K562 (cell line): ENCODE measurements at regions not wholly inside any gene's neighbourhood (a gene's known extent, or its start where the extent isn't known, plus 50 kb on each side); places are given as distances from the start of the nearest gene placed in this dataset.

ENCODE experiments used
- ATAC-seq: fragments of 200-7000 bp; cut with Tn5 transposase; 3 replicates; pipeline ENCODE4 v1.9.1; 2020; ENCODE audit warnings: moderate library complexity
- BruUV-seq: library from RNA; stranded (reverse); fragments of 400-500 nt; replicated peaks from 2 replicates; lab custom pipeline; 2021; lab: Mats Ljungman, UMichigan
- CTCF ChIA-PET: fragments of 300-600 bp; formaldehyde crosslinking; extraction: SDS; loops from one replicate; lab custom pipeline; 2021; ENCODE audit warnings: low intra/inter-chr PET ratio; lab: Yijun Ruan, JAX
- POLR2A ChIA-PET: fragments of 300-600, 350-650 bp; sonication (Branson Sonifier 250); formaldehyde crosslinking; extraction: SDS; loops from one replicate; lab custom pipeline; 2021; ENCODE audit warnings: antibody characterized with exemption, inconsistent platforms; lab: Yijun Ruan, JAX
- DNase-seq, 4 experiments: peaks; one replicate each; pipeline versions ENCODE4 v3.0.0 to v3.0.0-alpha.2; 2011 to 2018; ENCODE audit warnings: low spot score in 3 of 4, mixed read lengths in 3 of 4; ENCODE audit errors: extremely low read depth in 1 of 4
- FAIRE-seq: peaks from 2 replicates; lab custom pipeline; 2011; peaks lifted over from hg19 to GRCh38; lab: Jason Lieb, UNC
- H2AFZ ChIP-seq: 2 replicates; pipeline ENCODE4 v1.6.0; 2011; ENCODE audit warnings: low read depth, low read length, control low read depth, inconsistent platforms
- H3K27ac ChIP-seq: fragments of 200-600 bp; 3 replicates; pipeline ENCODE4 v1.8.0; 2011; ENCODE audit warnings: low read depth, mild to moderate bottlenecking, control low read depth, inconsistent platforms, low read length, moderate library complexity, mixed read lengths; ENCODE audit errors: extremely low read depth
- H3K27me3 ChIP-seq, 2 experiments: fragments of 300-600 bp in 1 of 2; 2 replicates in 1 of 2; 3 replicates in 1 of 2; pipeline versions ENCODE4 v1.6.0 to v1.8.0; 2011; ENCODE audit warnings: inconsistent platforms in 2 of 2, low read length in 2 of 2, mild to moderate bottlenecking in 1 of 2, mixed read lengths in 1 of 2, moderate library complexity in 1 of 2; ENCODE audit not compliant: control insufficient read depth in 2 of 2, insufficient read depth in 2 of 2
- H3K36me3 ChIP-seq: fragments of 300-600 bp; 3 replicates; pipeline ENCODE4 v1.8.0; 2011; ENCODE audit warnings: mild to moderate bottlenecking, low read length, inconsistent platforms; ENCODE audit not compliant: control insufficient read depth, insufficient read depth
- H3K4me1 ChIP-seq, 2 experiments: fragments of 200-600 bp in 1 of 2; replicated peaks in 1 of 2; 2 replicates in 1 of 2; 3 replicates in 1 of 2; pipeline versions ENCODE4 v1.5.1 to v1.8.0; 2011; ENCODE audit warnings: inconsistent platforms in 2 of 2, low read length in 2 of 2, mild to moderate bottlenecking in 1 of 2, mixed read lengths in 1 of 2, moderate library complexity in 1 of 2; ENCODE audit not compliant: control insufficient read depth in 2 of 2, insufficient read depth in 2 of 2
- H3K4me2 ChIP-seq: 2 replicates; pipeline ENCODE4 v1.6.1; 2011; ENCODE audit warnings: low read length, control low read depth, inconsistent platforms, mixed read lengths; ENCODE audit not compliant: insufficient read depth
- H3K4me3 ChIP-seq: fragments of 200-600 bp; sonication (generic), shearing (Covaris generic); 2 replicates; pipeline ENCODE4 v1.5.1; 2016; ENCODE audit warnings: control low read depth, inconsistent platforms
- H3K79me2 ChIP-seq: fragments of 200-600 bp; 3 replicates; pipeline ENCODE4 v1.8.0; 2011; ENCODE audit warnings: low read length, inconsistent platforms; ENCODE audit not compliant: control insufficient read depth, insufficient read depth
- H3K9ac ChIP-seq, 2 experiments: 2 replicates each; pipeline versions ENCODE4 v1.6.0 to v1.6.1; 2011; ENCODE audit warnings: low read depth in 2 of 2, low read length in 2 of 2, control low read depth in 1 of 2, inconsistent platforms in 1 of 2, mild to moderate bottlenecking in 1 of 2, mixed read lengths in 1 of 2; ENCODE audit not compliant: insufficient read depth in 1 of 2
- H3K9me1 ChIP-seq: one replicate; pipeline ENCODE4 v1.6.0; 2011; ENCODE audit warnings: inconsistent platforms, mild to moderate bottlenecking, low read length, moderate library complexity; ENCODE audit not compliant: control insufficient read depth, insufficient read depth
- H3K9me3 ChIP-seq: replicated peaks from 2 replicates; pipeline ENCODE4 v1.5.1; 2011; ENCODE audit warnings: low read depth, low read length, inconsistent platforms; ENCODE audit not compliant: control insufficient read depth, insufficient read depth
- H4K20me1 ChIP-seq: replicated peaks from 2 replicates; pipeline ENCODE4 v1.6.1; 2011; ENCODE audit warnings: low read length, inconsistent platforms, mixed read lengths; ENCODE audit not compliant: control insufficient read depth, insufficient read depth
- CBX1 ChIP-seq: sonication (generic); IDR thresholded peaks from 2 replicates; pipeline ENCODE4 v1.6.1; 2016; ENCODE audit warnings: antibody characterized with exemption, low read depth, mild to moderate bottlenecking
- CHD7 ChIP-seq: fragments of 200-600 bp; sonication (generic); IDR thresholded peaks from one replicate; pipeline ENCODE4 v1.6.1; 2012; ENCODE audit warnings: mild to moderate bottlenecking, low read depth, low read length, inconsistent platforms
- HOMEZ ChIP-seq: fragments of 250-450 bp; sonication (Bioruptor Pico); IDR thresholded peaks from 2 replicates; pipeline ENCODE4 v1.4.0; 2020; ENCODE audit warnings: mild to moderate bottlenecking, moderate library complexity
- KAT2B ChIP-seq: IDR thresholded peaks from one replicate; pipeline ENCODE4 v1.6.1; 2012; ENCODE audit warnings: low read depth, mild to moderate bottlenecking, control low read depth, inconsistent platforms, low read length, moderate library complexity
- MBD1 ChIP-seq: fragments of 250-450 bp; sonication (Bioruptor Pico); IDR thresholded peaks from 2 replicates; pipeline ENCODE4 v1.8.0; 2022; ENCODE audit warnings: inconsistent platforms
- NFXL1 ChIP-seq: fragments of 450-650 bp; formaldehyde crosslinking; IDR thresholded peaks from 2 replicates; pipeline ENCODE4 v1.4.0; 2021; ENCODE audit warnings: mild to moderate bottlenecking
- PTBP1 ChIP-seq: fragments of 200-400 bp; formaldehyde crosslinking; IDR thresholded peaks from 2 replicates; pipeline ENCODE4 v1.6.1; 2017; ENCODE audit warnings: low read depth, low read length
- SNRNP70 ChIP-seq: fragments of 200-400 bp; formaldehyde crosslinking; optimal IDR thresholded peaks from 2 replicates; pipeline ENCODE3; 2017; ENCODE audit warnings: low read depth, low read length
- TCFL5 ChIP-seq: fragments of 250-450 bp; sonication (Bioruptor Pico); conservative IDR thresholded peaks from 2 replicates; pipeline ENCODE4 v1.6.1; 2021; ENCODE audit warnings: mild to moderate bottlenecking, moderate library complexity, matching md5 sums
- WGBS: fragments of 100-300 bp; shearing (Covaris generic); methylation state at CpG from one replicate; pipeline ENCODE4 v1.1.6; 2016; ENCODE audit warnings: low coverage, mixed read lengths; ENCODE audit not compliant: insufficient coverage; ENCODE audit errors: missing lambda C conversion rate; 5-methylcytosine and 5-hydroxymethylcytosine counted together
- in situ Hi-C: fragments of 300-500 bp; cut with MboI; formaldehyde crosslinking; loops from 4 replicates; pipeline ENCODE4 v1.15.0; 2018; ENCODE audit warnings: inconsistent platforms, mixed read lengths
- intact Hi-C: fragments of 100-400 bp; cut with micrococcal nuclease; formaldehyde crosslinking; loops from 2 replicates; pipeline ENCODE4 v1.14.2; 2022

- intact Hi-C loops (loop anchor here (2.0 to 5.0 kb wide), 2 partner anchors 344 to 645 kb away; no protein-coding TSS in a partner anchor), in situ Hi-C loops (no loop called here)
- Histone ChIP-seq H2AFZ (no peak overlapping the region), H3K9me1 (no peaks in the 10 kb centered on the region), H3K4me1 (no peaks in the 10 kb centered on the region), H3K4me2 (no peak overlapping the region), H3K27me3 (peaks cover 5 to 20% of the 10 kb centered on the region in 2 experiments; a peak in 2 of 5 replicates), H3K27ac (no peak overlapping the region), H4K20me1 (no peaks in the 10 kb centered on the region), H3K9me3 (no peaks in the 10 kb centered on the region), H3K36me3 (no peaks in the 10 kb centered on the region), H3K9ac (no peak overlapping the region), H3K79me2 (no peaks in the 10 kb centered on the region), H3K4me3 (no peak overlapping the region)
- ChIA-PET CTCF (interaction anchor here (2.0 kb wide), 1 partner anchor 343 kb away, joined by 7 read pairs; no protein-coding TSS in a partner anchor), POLR2A (no interaction called here)
- no peak for ATAC-seq
- FAIRE-seq: no peak
- 0% methylated on average over 2 of the region's 2 CpGs for WGBS
- DNase-seq: no peak
- BruUV-seq: no TSS peak
- no peak for TF ChIP-seq CBX1
- no peak for TF ChIP-seq CHD7
- no peak for TF ChIP-seq PTBP1
- TF ChIP-seq NFXL1 (CRISPR knock-in tag): no peak
- TF ChIP-seq MBD1 (CRISPR knock-in tag): no peak
- no peak for TF ChIP-seq TCFL5 (CRISPR knock-in tag)
- no peak for TF ChIP-seq HOMEZ
- no peak for TF ChIP-seq SNRNP70
- no peak for TF ChIP-seq KAT2B
Observed at GRCh38 chr2:16282511-16282910, 342.2 kb downstream of the MYCN start.
